H9 (cell line): ENCODE measurements at regions not wholly inside any gene's neighbourhood (a gene's known extent, or its start where the extent isn't known, plus 50 kb on each side); places are given as distances from the start of the nearest gene placed in this dataset.
A peak's percentile ranks its signal among the peaks of the same experiment; 100 is the strongest.

ENCODE experiments used
- DNase-seq: peaks from one replicate; pipeline ENCODE4 v3.0.0-alpha.2; 2017
- H2AFZ ChIP-seq: one replicate; pipeline ENCODE4 v1.6.1; 2013; ENCODE audit warnings: mild to moderate bottlenecking, low read length, control low read depth, moderate library complexity
- H2AK5ac ChIP-seq: 2 replicates; pipeline ENCODE4 v1.6.1; 2013; ENCODE audit warnings: low read length, control low read depth, mixed read lengths; ENCODE audit not compliant: insufficient read length
- H2BK120ac ChIP-seq: one replicate; pipeline ENCODE4 v1.6.1; 2013; ENCODE audit warnings: low read depth, mild to moderate bottlenecking, low read length, control low read depth, inconsistent platforms; ENCODE audit not compliant: poor library complexity, severe bottlenecking
- H2BK12ac ChIP-seq: 2 replicates; pipeline ENCODE4 v1.6.1; 2013; ENCODE audit warnings: low read length, control low read depth, mixed read lengths, low read depth; ENCODE audit not compliant: insufficient read length
- H2BK15ac ChIP-seq: 2 replicates; pipeline ENCODE4 v1.6.1; 2013; ENCODE audit warnings: low read depth, low read length, control low read depth
- H2BK20ac ChIP-seq: one replicate; pipeline ENCODE4 v1.6.1; 2013; ENCODE audit warnings: low read depth, mild to moderate bottlenecking, low read length, control low read depth, inconsistent platforms; ENCODE audit not compliant: poor library complexity, severe bottlenecking
- H2BK5ac ChIP-seq: 2 replicates; pipeline ENCODE4 v1.6.1; 2013; ENCODE audit warnings: low read length, control low read depth, mixed read lengths; ENCODE audit not compliant: insufficient read length
- H3K14ac ChIP-seq: 2 replicates; pipeline ENCODE4 v1.6.1; 2013; ENCODE audit warnings: low read length, control low read depth; ENCODE audit not compliant: insufficient read depth
- H3K18ac ChIP-seq: 2 replicates; pipeline ENCODE4 v1.6.1; 2013; ENCODE audit warnings: low read depth, mild to moderate bottlenecking, mixed read lengths, low read length, control low read depth; ENCODE audit not compliant: insufficient read length
- H3K23ac ChIP-seq: 2 replicates; pipeline ENCODE4 v1.6.1; 2013; ENCODE audit warnings: low read length, control low read depth, mixed read lengths, low read depth; ENCODE audit not compliant: insufficient read length
- H3K23me2 ChIP-seq: 2 replicates; pipeline ENCODE4 v1.6.1; 2013; ENCODE audit warnings: low read depth, mild to moderate bottlenecking, mixed read lengths, low read length, control low read depth; ENCODE audit not compliant: insufficient read length, poor library complexity, severe bottlenecking
- H3K27ac ChIP-seq: 2 replicates; pipeline ENCODE4 v1.5.1; 2013; ENCODE audit warnings: low read length, control low read depth, mixed read lengths, low read depth; ENCODE audit not compliant: insufficient read length
- H3K27me3 ChIP-seq: 2 replicates; pipeline ENCODE4 v1.6.1; 2013; ENCODE audit warnings: low read length, control low read depth, inconsistent platforms; ENCODE audit not compliant: insufficient read depth
- H3K4ac ChIP-seq: 2 replicates; pipeline ENCODE4 v1.6.1; 2013; ENCODE audit warnings: low read depth, mild to moderate bottlenecking, control low read depth, inconsistent platforms, low read length, moderate library complexity
- H3K4me1 ChIP-seq: 2 replicates; pipeline ENCODE4 v1.6.1; 2013; ENCODE audit warnings: low read length, control low read depth, inconsistent platforms; ENCODE audit not compliant: insufficient read depth
- H3K4me2 ChIP-seq: 2 replicates; pipeline ENCODE4 v1.6.1; 2013; ENCODE audit warnings: low read length, control low read depth, mixed read lengths; ENCODE audit not compliant: insufficient read length, insufficient read depth
- H3K56ac ChIP-seq: 2 replicates; pipeline ENCODE4 v1.6.1; 2013; ENCODE audit warnings: low read depth, mild to moderate bottlenecking, mixed read lengths, low read length, control low read depth; ENCODE audit not compliant: insufficient read length
- H3K79me1 ChIP-seq: 2 replicates; pipeline ENCODE4 v1.6.1; 2013; ENCODE audit warnings: low read depth, mild to moderate bottlenecking, moderate library complexity, low read length, control low read depth, inconsistent platforms; ENCODE audit not compliant: insufficient read depth, poor library complexity, severe bottlenecking
- H3K79me2 ChIP-seq: 2 replicates; pipeline ENCODE4 v1.6.1; 2013; ENCODE audit warnings: low read length, control low read depth, inconsistent platforms; ENCODE audit not compliant: insufficient read depth
- H3K9ac ChIP-seq: 2 replicates; pipeline ENCODE4 v1.6.1; 2013; ENCODE audit warnings: low read length, control low read depth, mixed read lengths; ENCODE audit not compliant: insufficient read length; ENCODE audit errors: extremely low read depth
- H3K9me3 ChIP-seq: one replicate; pipeline ENCODE4 v1.6.1; 2013; ENCODE audit warnings: low read depth, low read length, inconsistent platforms; ENCODE audit not compliant: control insufficient read depth
- H3T11ph ChIP-seq: one replicate; pipeline ENCODE4 v1.6.1; 2013; ENCODE audit warnings: mild to moderate bottlenecking, low read length, control low read depth, inconsistent platforms
- H4K20me1 ChIP-seq: one replicate; pipeline ENCODE4 v1.6.1; 2013; ENCODE audit not compliant: control insufficient read depth, insufficient read length, insufficient read depth
- H4K5ac ChIP-seq: 2 replicates; pipeline ENCODE4 v1.6.1; 2013; ENCODE audit warnings: low read depth, mild to moderate bottlenecking, mixed read lengths, low read length, control low read depth; ENCODE audit not compliant: insufficient read length
- H4K8ac ChIP-seq: replicated peaks from 2 replicates; pipeline ENCODE4 v1.6.1; 2013; ENCODE audit warnings: low read length, control low read depth, mixed read lengths, low read depth; ENCODE audit not compliant: insufficient read length
- H4K91ac ChIP-seq: 2 replicates; pipeline ENCODE4 v1.6.1; 2013; ENCODE audit warnings: low read depth, mild to moderate bottlenecking, moderate library complexity, mixed read lengths, low read length, control low read depth; ENCODE audit not compliant: insufficient read length
- H3K27ac Mint-ChIP-seq, 3 experiments: 2 replicates in 2 of 3; 3 replicates in 1 of 3; pipeline ENCODE4 v1.8.0; 2020 to 2021; ENCODE audit warnings: mixed read lengths in 3 of 3, mild to moderate bottlenecking in 1 of 3, moderate library complexity in 1 of 3
- H3K27me3 Mint-ChIP-seq: 2 replicates; pipeline ENCODE4 v1.8.0; 2021; ENCODE audit warnings: low read depth, mild to moderate bottlenecking, moderate library complexity, mixed read lengths
- H3K36me3 Mint-ChIP-seq, 3 experiments: 2 replicates in 2 of 3; 3 replicates in 1 of 3; pipeline ENCODE4 v1.8.0; 2020 to 2021; ENCODE audit warnings: low read depth in 3 of 3, mixed read lengths in 3 of 3; ENCODE audit not compliant: insufficient read depth in 1 of 3
- H3K4me1 Mint-ChIP-seq, 2 experiments: 2 replicates each; pipeline ENCODE4 v1.8.0; 2020; ENCODE audit warnings: mixed read lengths in 2 of 2
- H3K4me3 Mint-ChIP-seq, 2 experiments: 2 replicates in 1 of 2; 3 replicates in 1 of 2; pipeline ENCODE4 v1.8.0; 2020 to 2021; ENCODE audit warnings: mild to moderate bottlenecking in 2 of 2, mixed read lengths in 2 of 2, moderate library complexity in 1 of 2
- H3K9me3 Mint-ChIP-seq, 2 experiments: 2 replicates in 1 of 2; 3 replicates in 1 of 2; pipeline ENCODE4 v1.8.0; 2020; ENCODE audit warnings: mild to moderate bottlenecking in 2 of 2, mixed read lengths in 2 of 2, moderate library complexity in 1 of 2
- WGBS: extraction: QIAGEN DNeasy Blood & Tissue Kit; methylation state at CpG from one replicate; pipeline ENCODE4 v1.1.7; 2013; ENCODE audit warnings: missing lambda C conversion rate, low lambda C conversion rate, mixed read lengths; ENCODE audit not compliant: insufficient read length; ENCODE audit errors: extremely low coverage; 5-methylcytosine and 5-hydroxymethylcytosine counted together
- TF ChIP-seq, protein P1 (sequence below): fragments of 200-600 bp; sonication (generic); conservative IDR thresholded peaks from 3 replicates; pipeline ENCODE4 v1.8.0; 2021; ENCODE audit warnings: antibody characterized with exemption, mild to moderate bottlenecking

DNA sequence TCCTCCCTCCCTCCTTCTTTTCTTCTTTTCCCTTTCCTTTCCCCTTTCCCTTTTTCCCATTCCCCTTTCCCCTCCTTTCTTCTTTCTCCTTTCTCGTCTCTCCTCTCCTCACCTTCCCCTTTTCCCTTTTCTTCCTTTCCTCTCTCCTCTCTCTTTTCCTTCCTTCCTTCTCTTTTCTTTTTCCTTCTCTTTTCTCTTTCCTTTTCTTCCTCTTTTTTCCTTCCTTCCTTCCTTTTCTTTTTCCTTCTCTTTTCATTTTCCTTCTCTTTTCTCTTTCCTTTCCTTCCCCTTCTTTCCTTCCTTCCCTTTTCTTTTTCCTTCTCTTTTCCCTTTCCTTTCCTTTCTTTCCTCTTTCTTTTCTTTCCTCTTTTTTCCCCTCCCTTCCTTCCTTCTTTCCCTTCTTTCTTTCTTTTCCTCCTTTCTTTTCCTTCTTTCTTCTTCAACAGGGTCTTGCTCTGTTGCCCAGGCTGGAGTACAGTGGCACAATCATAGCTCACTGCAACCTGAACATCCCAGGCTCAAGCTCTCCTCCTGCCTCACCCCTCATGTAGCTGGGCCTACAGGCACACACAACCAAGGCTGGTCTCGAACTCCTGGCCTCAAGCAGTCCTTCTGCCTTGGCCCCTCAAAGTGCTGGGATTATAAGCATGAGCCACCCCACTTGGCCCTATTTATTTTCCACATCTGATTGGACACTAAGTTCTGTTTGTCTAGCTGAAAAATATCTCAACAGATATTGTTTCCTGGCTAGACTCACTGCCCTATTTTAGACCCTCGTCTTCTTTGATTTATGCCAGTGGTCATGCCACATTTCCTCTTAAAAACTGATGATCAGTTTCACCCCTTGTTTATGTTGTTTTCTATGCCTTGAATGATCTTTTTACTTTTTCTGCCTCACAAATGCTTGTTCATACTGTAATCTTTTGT lies 57.1 kb upstream of the MACF1 start:
- Histone ChIP-seq H3K4ac (no peak overlapping the region), H3K79me2 (peaks cover 24% of the 10 kb centered on the region; the same call in 1 of the 2 replicates), H3K14ac (no peak overlapping the region), H3K18ac (no peak overlapping the region), H2AFZ (no peak overlapping the region), H3K4me2 (no peak overlapping the region), H3K27me3 (no peaks in the 10 kb centered on the region), H3K79me1 (peaks cover 7% of the 10 kb centered on the region), H4K20me1 (no peaks in the 10 kb centered on the region), H3K56ac (no peak overlapping the region), H3K27ac (no peak overlapping the region), H3T11ph (no peak overlapping the region), H3K4me1 (peaks cover 29% of the 10 kb centered on the region), H2BK20ac (no peak overlapping the region), H2BK5ac (no peak overlapping the region), H3K23ac (no peak overlapping the region), H3K9ac (no peak overlapping the region), H2BK15ac (no peak overlapping the region), H4K91ac (no peak overlapping the region), H3K23me2 (no peaks in the 10 kb centered on the region), H3K9me3 (no peaks in the 10 kb centered on the region), H4K8ac (no peak overlapping the region), H2AK5ac (no peak overlapping the region), H4K5ac (no peak overlapping the region), H2BK12ac (peak overlapping the region; percentile 60), H2BK120ac (no peak overlapping the region)
- TF ChIP-seq, protein P1, sequence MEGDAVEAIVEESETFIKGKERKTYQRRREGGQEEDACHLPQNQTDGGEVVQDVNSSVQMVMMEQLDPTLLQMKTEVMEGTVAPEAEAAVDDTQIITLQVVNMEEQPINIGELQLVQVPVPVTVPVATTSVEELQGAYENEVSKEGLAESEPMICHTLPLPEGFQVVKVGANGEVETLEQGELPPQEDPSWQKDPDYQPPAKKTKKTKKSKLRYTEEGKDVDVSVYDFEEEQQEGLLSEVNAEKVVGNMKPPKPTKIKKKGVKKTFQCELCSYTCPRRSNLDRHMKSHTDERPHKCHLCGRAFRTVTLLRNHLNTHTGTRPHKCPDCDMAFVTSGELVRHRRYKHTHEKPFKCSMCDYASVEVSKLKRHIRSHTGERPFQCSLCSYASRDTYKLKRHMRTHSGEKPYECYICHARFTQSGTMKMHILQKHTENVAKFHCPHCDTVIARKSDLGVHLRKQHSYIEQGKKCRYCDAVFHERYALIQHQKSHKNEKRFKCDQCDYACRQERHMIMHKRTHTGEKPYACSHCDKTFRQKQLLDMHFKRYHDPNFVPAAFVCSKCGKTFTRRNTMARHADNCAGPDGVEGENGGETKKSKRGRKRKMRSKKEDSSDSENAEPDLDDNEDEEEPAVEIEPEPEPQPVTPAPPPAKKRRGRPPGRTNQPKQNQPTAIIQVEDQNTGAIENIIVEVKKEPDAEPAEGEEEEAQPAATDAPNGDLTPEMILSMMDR, result no peak
- Mint-ChIP-seq H3K4me3 (no peak overlapping the region), H3K36me3 (peaks cover 0 to 4% (median 3%) of the 10 kb centered on the region in 3 experiments; a peak in 1 of 7 replicates), H3K4me1 (peaks cover 63 to 67% of the 10 kb centered on the region in 2 experiments), H3K9me3 (no peaks in the 10 kb centered on the region), H3K27me3 (no peaks in the 10 kb centered on the region), H3K27ac (peak overlapping the region; percentile 12 to 82 (median 55); a peak in 5 of 7 replicates)
- no peak for DNase-seq
- WGBS, result 86% methylated on average over 1 of the region's 3 CpGs
